ENCODE measurements at regions not wholly inside any gene's neighbourhood (a gene's known extent, or its start where the extent isn't known, plus 50 kb on each side); places are given as distances from the start of the nearest gene placed in this dataset.

- TF ChIP-seq CTCF (IDR thresholded peaks at IDR 0.05; ENCODE audit: low read length) = no peak
- no peak for TF ChIP-seq EZH2 (optimal IDR thresholded peaks at IDR 0.05; ENCODE audit: low read depth, low read length)
- TF ChIP-seq EZH2phosphoT487 (IDR thresholded peaks at IDR 0.05; ENCODE audit: low read length) = no peak
Measured at GRCh38 chr1:239696317-239696716, 309.9 kb downstream of the CHRM3 start.
